NB4 (cell line): ENCODE measurements at regions not wholly inside any gene's neighbourhood (a gene's known extent, or its start where the extent isn't known, plus 50 kb on each side); places are given as distances from the start of the nearest gene placed in this dataset.

Experiments
- DNase-seq: peaks from one replicate; pipeline ENCODE4 v3.0.0; 2010; ENCODE audit warnings: low read depth
- H3K4me3 ChIP-seq: one replicate; pipeline ENCODE4 v1.5.1; 2011; ENCODE audit warnings: mild to moderate bottlenecking, low read depth, low read length, moderate library complexity
- MYC ChIP-seq: IDR thresholded peaks from 2 replicates; pipeline ENCODE4 v1.6.1; 2011; ENCODE audit warnings: low read depth, low read length
- POLR2A ChIP-seq: IDR thresholded peaks from 2 replicates; pipeline ENCODE4 v1.6.1; 2011; ENCODE audit warnings: mild to moderate bottlenecking; ENCODE audit not compliant: insufficient read length; ENCODE audit errors: extremely low read depth
- TF ChIP-seq, protein P1 (sequence below): IDR thresholded peaks from 2 replicates; pipeline ENCODE4 v1.6.1; 2011; ENCODE audit warnings: low read depth, low read length
- TF ChIP-seq, protein P2 (sequence below): IDR thresholded peaks from one replicate; pipeline ENCODE4 v1.5.1; 2012; ENCODE audit warnings: low read depth, low read length

DNA sequence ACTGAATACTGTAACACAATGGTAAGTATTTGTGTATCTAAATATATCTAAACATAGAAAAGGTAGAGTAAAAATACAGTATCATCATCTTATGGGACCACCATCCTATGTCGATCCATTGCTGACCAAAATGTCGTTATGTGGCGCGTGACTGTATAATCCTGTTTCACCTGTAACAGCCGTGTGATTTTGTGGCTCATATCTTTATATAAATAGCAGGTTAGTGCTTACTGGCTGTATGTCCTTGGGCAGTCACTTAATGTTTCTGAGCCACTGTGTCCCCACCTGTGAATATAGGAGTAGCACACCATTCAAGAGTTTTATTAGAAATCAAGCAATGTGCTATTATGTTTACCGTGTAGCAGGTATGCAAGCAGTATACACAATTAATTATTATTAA is 226.2 kb upstream of the FAT1 start:
- H3K4me3 ChIP-seq = no peak overlapping the region
- DNase-seq = no peak
- TF ChIP-seq, protein P1, sequence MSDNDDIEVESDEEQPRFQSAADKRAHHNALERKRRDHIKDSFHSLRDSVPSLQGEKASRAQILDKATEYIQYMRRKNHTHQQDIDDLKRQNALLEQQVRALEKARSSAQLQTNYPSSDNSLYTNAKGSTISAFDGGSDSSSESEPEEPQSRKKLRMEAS = no peak
- TF ChIP-seq MYC (no peak), POLR2A (no peak)
- TF ChIP-seq, protein P2, sequence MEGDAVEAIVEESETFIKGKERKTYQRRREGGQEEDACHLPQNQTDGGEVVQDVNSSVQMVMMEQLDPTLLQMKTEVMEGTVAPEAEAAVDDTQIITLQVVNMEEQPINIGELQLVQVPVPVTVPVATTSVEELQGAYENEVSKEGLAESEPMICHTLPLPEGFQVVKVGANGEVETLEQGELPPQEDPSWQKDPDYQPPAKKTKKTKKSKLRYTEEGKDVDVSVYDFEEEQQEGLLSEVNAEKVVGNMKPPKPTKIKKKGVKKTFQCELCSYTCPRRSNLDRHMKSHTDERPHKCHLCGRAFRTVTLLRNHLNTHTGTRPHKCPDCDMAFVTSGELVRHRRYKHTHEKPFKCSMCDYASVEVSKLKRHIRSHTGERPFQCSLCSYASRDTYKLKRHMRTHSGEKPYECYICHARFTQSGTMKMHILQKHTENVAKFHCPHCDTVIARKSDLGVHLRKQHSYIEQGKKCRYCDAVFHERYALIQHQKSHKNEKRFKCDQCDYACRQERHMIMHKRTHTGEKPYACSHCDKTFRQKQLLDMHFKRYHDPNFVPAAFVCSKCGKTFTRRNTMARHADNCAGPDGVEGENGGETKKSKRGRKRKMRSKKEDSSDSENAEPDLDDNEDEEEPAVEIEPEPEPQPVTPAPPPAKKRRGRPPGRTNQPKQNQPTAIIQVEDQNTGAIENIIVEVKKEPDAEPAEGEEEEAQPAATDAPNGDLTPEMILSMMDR = no peak

DNA sequence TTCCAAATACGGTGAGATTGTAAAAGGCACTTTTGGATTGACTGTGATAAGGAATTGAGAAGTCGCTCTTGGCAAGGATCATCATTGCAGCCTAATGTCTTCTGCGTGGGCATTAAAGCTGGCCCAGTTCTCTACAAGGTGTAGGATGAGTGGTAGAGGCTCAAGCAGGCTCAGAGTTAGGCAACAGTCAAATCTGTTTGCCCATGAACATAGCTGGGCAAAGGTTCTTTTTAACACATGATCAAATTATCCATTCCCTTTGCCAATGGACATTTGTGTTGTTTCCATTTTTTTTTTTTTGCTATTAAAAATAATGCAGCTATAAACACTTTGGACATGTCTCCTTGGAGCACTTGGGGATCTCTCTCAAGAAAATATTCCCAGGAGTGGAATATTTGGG is 229.1 kb upstream of the FAT1 start:
- TF ChIP-seq, protein P1 = no peak
- TF ChIP-seq MYC = no peak
- TF ChIP-seq, protein P2 = no peak
- TF ChIP-seq POLR2A = no peak
- no peak for DNase-seq
- no peak overlapping the region for H3K4me3 ChIP-seq

DNA sequence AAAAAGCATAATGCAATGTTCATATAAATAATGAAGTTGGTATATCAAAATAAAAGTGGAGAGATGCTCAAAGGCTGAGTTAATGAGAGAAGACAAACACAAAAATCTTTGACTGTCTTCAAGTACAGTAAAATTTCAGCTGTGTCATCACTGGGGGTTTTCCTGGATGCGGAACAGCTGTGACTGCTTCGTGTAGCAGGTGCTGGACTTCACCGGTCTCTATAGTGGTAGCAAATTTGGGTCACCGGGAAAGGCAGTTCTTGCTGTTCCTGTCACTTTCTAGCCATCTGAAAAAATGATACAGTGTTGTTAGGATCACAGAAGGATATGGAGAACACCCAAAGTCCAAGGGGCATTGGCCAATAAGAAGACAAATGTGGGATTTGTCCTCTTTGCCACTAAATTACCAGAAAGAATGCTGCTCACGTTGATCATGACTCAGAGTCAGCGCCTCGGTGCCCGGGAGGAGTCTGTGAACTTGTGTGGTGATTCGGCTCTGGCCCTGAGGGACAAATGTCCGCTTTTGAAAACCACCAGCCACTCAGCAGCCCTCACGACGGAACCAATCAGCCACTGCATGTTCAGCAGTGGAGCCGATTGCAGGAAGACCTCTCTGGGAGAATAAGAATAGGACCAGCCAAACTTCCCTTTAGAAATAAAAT is 230.1 kb upstream of the FAT1 start:
- no peak for DNase-seq
- no peak overlapping the region for H3K4me3 ChIP-seq
- TF ChIP-seq MYC (no peak), POLR2A (no peak)
- TF ChIP-seq, protein P2 = no peak
- TF ChIP-seq, protein P1 = no peak

DNA sequence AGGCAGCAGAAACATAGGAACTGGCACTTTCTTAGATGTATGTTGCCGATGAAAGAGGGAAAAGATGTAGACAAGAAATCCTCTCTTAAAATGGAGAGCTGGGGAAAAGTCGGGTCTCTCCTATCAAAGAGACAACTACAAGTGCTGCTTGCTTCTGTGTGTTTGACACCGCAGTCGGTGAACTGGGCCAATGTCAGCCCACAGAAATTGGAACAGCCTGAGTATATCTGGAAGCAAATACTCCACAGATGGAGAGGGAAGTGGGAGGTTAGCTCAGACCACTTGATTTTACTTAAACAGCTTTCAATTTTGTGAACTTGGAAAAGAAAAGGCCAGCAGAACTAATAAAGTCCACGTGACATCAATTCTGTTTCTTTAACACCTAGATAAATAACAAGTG is 230.9 kb upstream of the FAT1 start:
- no peak for DNase-seq
- H3K4me3 ChIP-seq = no peak overlapping the region
- TF ChIP-seq MYC (no peak), POLR2A (no peak)
- TF ChIP-seq, protein P1 = no peak
- TF ChIP-seq, protein P2 = no peak

DNA sequence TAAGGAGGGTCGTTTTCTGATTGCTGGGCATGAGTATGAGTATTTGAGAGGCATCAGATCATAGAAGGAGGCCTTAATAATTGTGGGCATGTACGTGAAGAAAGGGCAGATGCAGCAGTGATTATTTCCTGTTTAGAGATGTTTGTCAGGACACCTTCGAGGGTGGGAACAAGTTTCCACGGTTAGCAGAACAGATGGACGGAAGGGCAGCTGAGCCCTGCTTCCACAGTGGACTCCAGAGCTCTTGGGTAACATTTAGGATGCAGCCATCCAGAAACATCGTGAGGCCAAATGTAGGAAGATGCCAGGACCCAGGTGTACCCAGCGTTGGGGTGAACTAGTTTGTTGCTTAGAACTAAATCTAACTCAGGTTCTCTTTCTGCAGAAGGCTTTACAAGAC is 231.3 kb upstream of the FAT1 start:
- no peak for DNase-seq
- TF ChIP-seq, protein P1 = no peak
- TF ChIP-seq, protein P2 = no peak
- no peak for TF ChIP-seq MYC
- TF ChIP-seq POLR2A = no peak
- H3K4me3 ChIP-seq = no peak overlapping the region
